ENCODE measurements at regions not wholly inside any gene's neighbourhood (a gene's known extent, or its start where the extent isn't known, plus 50 kb on each side); places are given as distances from the start of the nearest gene placed in this dataset.

- no peaks in the 10 kb centered on the region for H3K27me3 Mint-ChIP-seq (ENCODE audit: low read depth in 3 of 3)
- intact Hi-C loops (cut with micrococcal nuclease) = no loop called here
- no peaks in the 10 kb centered on the region for H3K27me3 ChIP-seq (ENCODE audit: control insufficient read depth in 2 of 2, insufficient read depth in 2 of 2, low read length in 2 of 2)
- no peak overlapping the region for H3K27ac ChIP-seq (ENCODE audit: low read depth in 1 of 2, low read length in 2 of 2)
- H3K79me2 ChIP-seq (ENCODE audit: insufficient read depth, low read length) = no peaks in the 10 kb centered on the region
- H3K4me2 ChIP-seq (replicated peaks; ENCODE audit: extremely low read depth, low read length, poor library complexity, severe bottlenecking) = no peak overlapping the region
- H3K36me3 ChIP-seq (replicated peaks in 1 of 2; ENCODE audit: control insufficient read depth in 1 of 2, insufficient read depth in 2 of 2, low read length in 2 of 2) = no peaks in the 10 kb centered on the region
- H4K20me1 ChIP-seq (ENCODE audit: insufficient read depth, low read length) = no peaks in the 10 kb centered on the region
- H3K4me3 ChIP-seq (replicated peaks in 1 of 3; ENCODE audit: low read depth in 2 of 3, low read length in 3 of 3) = no peak overlapping the region
- no peaks in the 10 kb centered on the region for H3K36me3 Mint-ChIP-seq
- H3K9me3 Mint-ChIP-seq = peaks cover 0 to 3% (median 0%) of the 10 kb centered on the region in 7 donors
- no peaks in the 10 kb centered on the region for H3K4me1 ChIP-seq (ENCODE audit: control insufficient read depth in 1 of 2, insufficient read depth in 2 of 2, low read length in 2 of 2)
- H3K4me1 Mint-ChIP-seq = no peaks in the 10 kb centered on the region
- no peak overlapping the region for H3K27ac Mint-ChIP-seq
- H3K9me3 ChIP-seq (replicated peaks in 1 of 2; ENCODE audit: control insufficient read depth in 1 of 2, insufficient read depth in 1 of 2, low read length in 2 of 2) = no peaks in the 10 kb centered on the region
- no peak for TF ChIP-seq CTCF (IDR thresholded peaks at IDR 0.05)
- no peak overlapping the region for H2AFZ ChIP-seq (ENCODE audit: insufficient read depth, low read depth, low read length, poor library complexity, severe bottlenecking)
- H3K9ac ChIP-seq (ENCODE audit: insufficient read depth, low read length, poor library complexity, severe bottlenecking) = no peak overlapping the region
- H3K4me3 Mint-ChIP-seq = no peak overlapping the region
- DNase-seq = no peak
- 88% methylated on average over 1 of the region's 2 CpGs for WGBS (ENCODE audit: insufficient coverage)
Measured at GRCh38 chr4:136962868-136963267, 569.4 kb downstream of the PCDH18 start.

GRCh38 chr4:136946307-136946907, 585.9 kb downstream of the PCDH18 start:
- Histone ChIP-seq H3K9me3 (replicated peaks in 1 of 2; ENCODE audit: control insufficient read depth in 1 of 2, insufficient read depth in 1 of 2, low read length in 2 of 2) (peaks cover 4 to 22% of the 10 kb centered on the region in 2 donors), H3K9ac (ENCODE audit: insufficient read depth, low read length, poor library complexity, severe bottlenecking) (no peak overlapping the region), H3K4me3 (replicated peaks in 1 of 3; ENCODE audit: low read depth in 2 of 3, low read length in 3 of 3) (no peak overlapping the region), H3K36me3 (replicated peaks in 1 of 2; ENCODE audit: control insufficient read depth in 1 of 2, insufficient read depth in 2 of 2, low read length in 2 of 2) (no peaks in the 10 kb centered on the region), H3K79me2 (ENCODE audit: insufficient read depth, low read length) (no peaks in the 10 kb centered on the region), H3K4me1 (ENCODE audit: control insufficient read depth in 1 of 2, insufficient read depth in 2 of 2, low read length in 2 of 2) (no peaks in the 10 kb centered on the region), H3K27ac (ENCODE audit: low read depth in 1 of 2, low read length in 2 of 2) (no peak overlapping the region), H4K20me1 (ENCODE audit: insufficient read depth, low read length) (no peaks in the 10 kb centered on the region), H3K27me3 (ENCODE audit: control insufficient read depth in 2 of 2, insufficient read depth in 2 of 2, low read length in 2 of 2) (no peaks in the 10 kb centered on the region), H2AFZ (ENCODE audit: insufficient read depth, low read depth, low read length, poor library complexity, severe bottlenecking) (no peak overlapping the region), H3K4me2 (replicated peaks; ENCODE audit: extremely low read depth, low read length, poor library complexity, severe bottlenecking) (no peak overlapping the region)
- no peak for TF ChIP-seq CTCF (IDR thresholded peaks at IDR 0.05)
- intact Hi-C loops (cut with micrococcal nuclease) = no loop called here
- Mint-ChIP-seq H3K4me1 (no peaks in the 10 kb centered on the region), H3K27ac (no peak overlapping the region), H3K4me3 (no peak overlapping the region), H3K36me3 (no peaks in the 10 kb centered on the region), H3K27me3 (ENCODE audit: low read depth in 3 of 3) (peaks cover 0 to 1% (median 0%) of the 10 kb centered on the region in 3 donors), H3K9me3 (peaks cover 0 to 21% (median 7%) of the 10 kb centered on the region in 7 donors)
- no peak for DNase-seq
- 87% methylated on average over 9 of the region's 9 CpGs for WGBS (ENCODE audit: insufficient coverage)
